Lower leg skin (tissue), 4 donors: ENCODE measurements at regions not wholly inside any gene's neighbourhood (a gene's known extent, or its start where the extent isn't known, plus 50 kb on each side); places are given as distances from the start of the nearest gene placed in this dataset.
"Not testable (repeated sequence)": the region's sequence is repeated elsewhere in the genome, so short reads cannot be mapped to it uniquely, and the experiment has no call there.

Experiments
- DNase-seq, 2 donors: peaks; one replicate each; pipeline ENCODE4 v3.0.0-alpha.2; 2019; ENCODE audit warnings: low spot score in 2 of 2
- H3K4me3 ChIP-seq: fragments of 200-600 bp; sonication (generic); 2 replicates; pipeline ENCODE4 v1.5.1; 2017; ENCODE audit warnings: mild to moderate bottlenecking, low read depth; ENCODE audit not compliant: poor library complexity, severe bottlenecking
- CTCF ChIP-seq, 3 donors: fragments of 450-650 bp; IDR thresholded peaks; one replicate each; pipeline ENCODE4 v1.5.1; 2016; ENCODE audit warnings: antibody characterized with exemption in 3 of 3, mild to moderate bottlenecking in 3 of 3, moderate library complexity in 2 of 3
- POLR2A ChIP-seq, 2 donors: fragments of 450-650 bp; IDR thresholded peaks; one replicate each; pipeline ENCODE4 v1.6.1; 2016 to 2017; ENCODE audit warnings: antibody characterized with exemption in 2 of 2, mild to moderate bottlenecking in 1 of 2, moderate library complexity in 1 of 2
- WGBS, 2 donors: methylation state at CpG; one replicate each; pipeline ENCODE4 v1.1.5; 2018; 5-methylcytosine and 5-hydroxymethylcytosine counted together
- intact Hi-C: fragments of 100-400 bp; cut with DNase I; formaldehyde crosslinking; loops from one replicate; pipeline ENCODE4 v1.15.0; 2023; ENCODE audit warnings: low total_unique reads

- H3K4me3 ChIP-seq, result no peak overlapping the region
- intact Hi-C loops, result no loop called here
- DNase-seq, result no peak
- TF ChIP-seq POLR2A (IDR thresholded peaks at IDR 0.05) (no peak), CTCF (IDR thresholded peaks at IDR 0.05) (no peak)
- WGBS, 2 donors, result 50 to 52% methylated on average over 3 of the region's 3 CpGs
Measured at GRCh38 chr2:105536175-105536574, 137.3 kb upstream of the FHL2 start.

- DNase-seq, intact Hi-C loops, H3K4me3 ChIP-seq: not testable (repeated sequence)
Measured at GRCh38 chr2:105529258-105529657, 130.4 kb upstream of the FHL2 start.

- intact Hi-C loops, result no loop called here
- 81 to 84% methylated on average over 23 to 29 of the region's 30 CpGs for WGBS, 2 donors
- no peak overlapping the region for H3K4me3 ChIP-seq
- DNase-seq, result peak in 1 of 2 donors; percentile 76
- TF ChIP-seq POLR2A (IDR thresholded peaks at IDR 0.05) (no peak), CTCF (IDR thresholded peaks at IDR 0.05) (no peak)
Measured at GRCh38 chr2:105526000-105526925, 127.4 kb upstream of the FHL2 start.

- DNase-seq, result no peak
- intact Hi-C loops, result no loop called here
- 88 to 100% methylated on average over 4 to 6 of the region's 6 CpGs for WGBS, 2 donors
- no peak overlapping the region for H3K4me3 ChIP-seq
- TF ChIP-seq CTCF (IDR thresholded peaks at IDR 0.05) (no peak), POLR2A (IDR thresholded peaks at IDR 0.05) (no peak)
Measured at GRCh38 chr2:105525201-105525600, 126.3 kb upstream of the FHL2 start.

- intact Hi-C loops, result loop anchor here (5.0 kb wide), 1 partner anchor 150 kb away; no protein-coding TSS in a partner anchor
Measured at GRCh38 chr2:105522645-105523044, 123.8 kb upstream of the FHL2 start.

More at GRCh38 chr2:105522645-105523044, 123.8 kb upstream of the FHL2 start:
- no peak for DNase-seq
- WGBS, 2 donors, result 79 to 84% methylated on average over 4 of the region's 4 CpGs
- H3K4me3 ChIP-seq, result no peak overlapping the region
- TF ChIP-seq CTCF (IDR thresholded peaks at IDR 0.05), result no peak
- no peak for TF ChIP-seq POLR2A (IDR thresholded peaks at IDR 0.05)
